Omental fat pad (tissue), 3 donors: ENCODE measurements at regions not wholly inside any gene's neighbourhood (a gene's known extent, or its start where the extent isn't known, plus 50 kb on each side); places are given as distances from the start of the nearest gene placed in this dataset.

ENCODE experiments used
- ATAC-seq: fragments of 150-250 bp; one replicate; pipeline ENCODE4 v1.9.1; 2016; ENCODE audit warnings: mild to moderate bottlenecking, moderate library complexity; ENCODE audit not compliant: low FRiP score
- DNase-seq: peaks from one replicate; pipeline ENCODE4 v3.0.0-alpha.2; 2019; ENCODE audit warnings: low spot score
- CTCF ChIP-seq, 3 donors: fragments of 450-650 bp; IDR thresholded peaks; one replicate each; pipeline ENCODE4 v1.5.1; 2016 to 2017; ENCODE audit warnings: antibody characterized with exemption in 3 of 3, mild to moderate bottlenecking in 3 of 3, moderate library complexity in 2 of 3

GRCh38 chr1:218796773-218797172 lies 376.9 kb upstream of the LYPLAL1 start:
- ATAC-seq (no peak), DNase-seq (no peak)
- TF ChIP-seq CTCF (IDR thresholded peaks at IDR 0.05), result no peak

- DNase-seq, result no peak
- TF ChIP-seq CTCF (IDR thresholded peaks at IDR 0.05), result no peak
- ATAC-seq, result no peak
Measured at GRCh38 chr1:218802799-218803198, 370.9 kb upstream of the LYPLAL1 start.

- no peak for ATAC-seq
- no peak for DNase-seq
- TF ChIP-seq CTCF (IDR thresholded peaks at IDR 0.05), result no peak
Measured at GRCh38 chr1:218803351-218803997, 370.2 kb upstream of the LYPLAL1 start.

DNA sequence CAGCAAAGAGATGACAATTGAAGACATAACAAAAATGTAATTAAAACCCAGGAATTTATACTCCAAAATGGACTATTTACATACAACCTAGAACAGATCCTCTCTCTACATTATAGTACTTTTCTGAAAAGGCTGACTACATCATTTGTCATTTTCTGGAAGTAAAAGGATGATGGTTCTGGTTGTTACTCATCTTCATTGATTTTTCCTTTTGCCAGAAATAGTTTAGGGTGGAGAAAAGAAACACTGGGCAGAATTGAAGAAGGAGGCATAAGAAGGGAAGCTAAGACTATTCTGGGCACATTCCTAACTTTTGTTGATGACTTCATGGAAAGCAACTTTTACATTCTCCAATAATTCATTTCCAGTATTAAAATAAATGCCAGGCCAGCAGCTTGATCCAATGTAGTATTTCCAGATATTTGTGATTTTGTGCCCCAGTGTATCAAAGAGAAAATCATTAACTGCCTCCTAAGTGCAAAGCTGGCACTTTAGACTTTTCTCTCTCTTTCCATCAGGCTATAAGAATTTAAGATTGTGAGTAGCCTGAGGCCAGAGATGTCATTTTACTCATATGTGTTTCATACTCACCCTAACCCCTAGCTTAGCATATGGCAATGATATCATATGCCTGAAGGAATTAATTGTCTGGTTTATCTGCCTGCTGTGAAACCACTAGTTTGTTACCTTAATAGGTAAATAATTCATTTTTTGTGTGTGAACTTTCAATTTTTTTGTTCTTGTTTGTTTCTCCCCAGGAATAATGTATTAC lies 369.5 kb upstream of the LYPLAL1 start:
- TF ChIP-seq CTCF (IDR thresholded peaks at IDR 0.05), result no peak
- ATAC-seq, result no peak
- DNase-seq, result no peak

- no peak for TF ChIP-seq CTCF (IDR thresholded peaks at IDR 0.05)
- no peak for DNase-seq
- ATAC-seq, result no peak
Measured at GRCh38 chr1:218809061-218809460, 364.6 kb upstream of the LYPLAL1 start.

DNA sequence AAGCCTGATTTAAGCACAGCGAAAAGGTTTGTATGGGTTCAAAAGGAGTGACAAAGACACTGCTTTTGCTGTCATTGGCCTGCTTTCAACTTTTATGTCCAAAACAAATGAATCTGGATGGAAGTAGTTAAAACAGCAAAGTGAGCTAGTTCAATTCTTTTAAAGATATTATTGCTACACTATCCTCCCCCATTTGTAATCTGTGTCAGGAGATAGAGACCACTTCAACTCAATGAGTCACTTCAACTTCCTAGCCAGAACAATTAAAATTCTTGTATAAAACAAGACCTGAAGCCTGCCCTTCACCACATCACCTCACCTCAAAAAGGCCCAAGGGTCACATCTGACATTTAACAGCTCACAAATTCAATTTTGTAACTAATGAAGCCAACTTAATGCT lies 364.1 kb upstream of the LYPLAL1 start:
- DNase-seq (no peak), ATAC-seq (no peak)
- no peak for TF ChIP-seq CTCF (IDR thresholded peaks at IDR 0.05)

DNA sequence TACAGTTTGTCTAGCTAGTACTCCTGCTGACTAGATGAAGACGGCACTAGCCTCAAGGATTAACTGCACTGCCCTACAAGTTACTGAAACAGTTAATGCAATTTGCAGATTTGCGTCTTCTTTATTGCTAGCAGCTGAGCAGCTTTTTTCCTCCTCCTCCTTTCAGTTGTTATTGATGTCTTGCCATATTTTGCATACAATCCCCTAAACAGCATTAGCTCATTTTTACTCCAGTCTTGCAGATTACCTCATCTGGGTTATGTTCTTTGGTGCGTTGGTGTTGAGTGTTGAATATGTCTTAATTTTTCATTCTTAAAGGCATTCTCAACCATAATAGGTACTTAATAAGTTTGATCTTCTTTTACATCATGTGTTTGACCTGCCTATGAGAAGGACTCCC lies 363.4 kb upstream of the LYPLAL1 start:
- TF ChIP-seq CTCF (IDR thresholded peaks at IDR 0.05), result no peak
- DNase-seq (no peak), ATAC-seq (no peak)
